ENCODE measurements at regions not wholly inside any gene's neighbourhood (a gene's known extent, or its start where the extent isn't known, plus 50 kb on each side); places are given as distances from the start of the nearest gene placed in this dataset.

DNA sequence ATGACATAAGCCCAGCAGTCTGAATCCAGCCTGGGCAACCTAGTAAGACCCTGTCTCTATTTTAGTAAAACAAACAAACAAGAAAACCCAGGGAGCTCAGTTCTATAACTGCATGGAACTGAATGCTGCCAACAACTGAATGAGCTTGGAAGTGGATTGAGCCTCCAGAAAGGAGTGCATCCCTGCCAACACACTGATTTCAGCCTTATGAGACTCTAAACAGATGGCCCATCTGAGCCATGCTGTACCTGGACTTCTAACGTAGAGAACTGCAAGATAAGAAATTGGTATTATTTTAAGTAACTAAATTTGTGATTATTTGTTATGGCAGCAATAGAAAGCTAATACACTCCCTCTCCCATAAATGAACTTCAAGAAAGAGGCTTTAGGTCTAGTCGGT, 150.4 kb upstream of the RAI14 start:
- no TSS peak for BruUV-seq (replicated peaks)
- no peaks in the 10 kb centered on the region for H3K79me2 ChIP-seq (ENCODE audit: control insufficient read depth, insufficient read depth, low read length)
- H3K9me1 ChIP-seq (replicated peaks; ENCODE audit: control insufficient read depth, extremely low read depth, insufficient read depth, low read length): no peaks in the 10 kb centered on the region
- no peaks in the 10 kb centered on the region for H3K27me3 ChIP-seq (ENCODE audit: control insufficient read depth in 2 of 2, insufficient read depth in 2 of 2, low read length in 2 of 2)
- intact Hi-C loops (cut with micrococcal nuclease) (no loop called here), dilution Hi-C loops (cut with MboI; ENCODE audit: extremely low pct_ligation_motif_present, low sequenced_read_pairs) (no loop called here)
- H3K4me3 ChIP-seq (replicated peaks in 1 of 3; ENCODE audit: insufficient read depth in 1 of 3, low read depth in 1 of 3, low read length in 3 of 3): no peak overlapping the region
- H3K9me3 ChIP-seq (replicated peaks; ENCODE audit: control insufficient read depth, insufficient read depth, low read length): no peaks in the 10 kb centered on the region
- FAIRE-seq (no peak), DNase-seq (ENCODE audit: low read depth, low spot score) (no peak)
- no peaks in the 10 kb centered on the region for H3K36me3 ChIP-seq (ENCODE audit: control insufficient read depth in 2 of 2, extremely low read depth in 1 of 2, insufficient read depth in 2 of 2, low read length in 2 of 2)
- H3K4me2 ChIP-seq (ENCODE audit: insufficient read depth, low read length): no peak overlapping the region
- H3K27ac ChIP-seq (ENCODE audit: insufficient read depth, low read depth, low read length): no peak overlapping the region
- TF ChIP-seq, protein P1, sequence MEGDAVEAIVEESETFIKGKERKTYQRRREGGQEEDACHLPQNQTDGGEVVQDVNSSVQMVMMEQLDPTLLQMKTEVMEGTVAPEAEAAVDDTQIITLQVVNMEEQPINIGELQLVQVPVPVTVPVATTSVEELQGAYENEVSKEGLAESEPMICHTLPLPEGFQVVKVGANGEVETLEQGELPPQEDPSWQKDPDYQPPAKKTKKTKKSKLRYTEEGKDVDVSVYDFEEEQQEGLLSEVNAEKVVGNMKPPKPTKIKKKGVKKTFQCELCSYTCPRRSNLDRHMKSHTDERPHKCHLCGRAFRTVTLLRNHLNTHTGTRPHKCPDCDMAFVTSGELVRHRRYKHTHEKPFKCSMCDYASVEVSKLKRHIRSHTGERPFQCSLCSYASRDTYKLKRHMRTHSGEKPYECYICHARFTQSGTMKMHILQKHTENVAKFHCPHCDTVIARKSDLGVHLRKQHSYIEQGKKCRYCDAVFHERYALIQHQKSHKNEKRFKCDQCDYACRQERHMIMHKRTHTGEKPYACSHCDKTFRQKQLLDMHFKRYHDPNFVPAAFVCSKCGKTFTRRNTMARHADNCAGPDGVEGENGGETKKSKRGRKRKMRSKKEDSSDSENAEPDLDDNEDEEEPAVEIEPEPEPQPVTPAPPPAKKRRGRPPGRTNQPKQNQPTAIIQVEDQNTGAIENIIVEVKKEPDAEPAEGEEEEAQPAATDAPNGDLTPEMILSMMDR (IDR thresholded peaks at IDR 0.05; ENCODE audit: extremely low read depth in 1 of 2, insufficient read depth in 1 of 2, low read depth in 1 of 2, low read length in 2 of 2): no peak
- TF ChIP-seq GATA2 (IDR thresholded peaks at IDR 0.05; ENCODE audit: insufficient read depth, insufficient read length, low read depth, low read length): no peak
- TF ChIP-seq FOS (IDR thresholded peaks at IDR 0.05; ENCODE audit: borderline replicate concordance, insufficient read depth, low read length): no peak
- TF ChIP-seq POLR2A (IDR thresholded peaks at IDR 0.05; ENCODE audit: low read depth, low read length): no peak
- TF ChIP-seq MYC (IDR thresholded peaks at IDR 0.05; ENCODE audit: low read depth, low read length): no peak
- TF ChIP-seq POLR2AphosphoS5 (IDR thresholded peaks at IDR 0.05; ENCODE audit: insufficient read depth, low read depth, low read length): no peak
- TF ChIP-seq JUN (IDR thresholded peaks at IDR 0.05; ENCODE audit: borderline replicate concordance, insufficient read depth, insufficient read length, low read depth): no peak
- TF ChIP-seq EZH2 (IDR thresholded peaks at IDR 0.05; ENCODE audit: borderline replicate concordance, low read depth, low read length, severe bottlenecking): no peak
- TF ChIP-seq, protein P2, sequence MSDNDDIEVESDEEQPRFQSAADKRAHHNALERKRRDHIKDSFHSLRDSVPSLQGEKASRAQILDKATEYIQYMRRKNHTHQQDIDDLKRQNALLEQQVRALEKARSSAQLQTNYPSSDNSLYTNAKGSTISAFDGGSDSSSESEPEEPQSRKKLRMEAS (IDR thresholded peaks at IDR 0.05; ENCODE audit: insufficient read depth, insufficient read length): no peak
- ChIA-PET POLR2A (no interaction called here), CTCF (interaction anchor here (0.6 to 1.9 kb wide), 2 partner anchors 19 to 157 kb away, joined by 4 to 7 read pairs; no protein-coding TSS in a partner anchor)
- H2AFZ ChIP-seq (ENCODE audit: low read depth, low read length): no peak overlapping the region
- no peaks in the 10 kb centered on the region for H4K20me1 ChIP-seq (replicated peaks; ENCODE audit: control insufficient read depth, extremely low read depth, insufficient read depth, low read length)
- H3K4me1 ChIP-seq (ENCODE audit: control insufficient read depth, extremely low read depth, insufficient read depth, low read length): no peaks in the 10 kb centered on the region
- H3K9ac ChIP-seq (replicated peaks; ENCODE audit: extremely low read depth, insufficient read depth, low read length): no peak overlapping the region
